ENCODE measurements at regions not wholly inside any gene's neighbourhood (a gene's known extent, or its start where the extent isn't known, plus 50 kb on each side); places are given as distances from the start of the nearest gene placed in this dataset.

- TF ChIP-seq ZXDC (CRISPR knock-in tag; IDR thresholded peaks at IDR 0.05) (no peak), KDM3A (CRISPR knock-in tag; IDR thresholded peaks at IDR 0.05; ENCODE audit: low read depth) (peak; percentile 63), PREB (CRISPR knock-in tag; IDR thresholded peaks at IDR 0.05) (no peak), MEIS2 (CRISPR knock-in tag; IDR thresholded peaks at IDR 0.05) (peak; percentile 82; the same call in 1 of the 2 replicates), KLF16 (CRISPR knock-in tag; IDR thresholded peaks at IDR 0.05) (peak in 1 of 2 experiments; percentile 83; a peak in 2 of 4 replicates), SATB2 (CRISPR knock-in tag; IDR thresholded peaks at IDR 0.05) (peak; percentile 79; the same call in 1 of the 2 replicates), ZSCAN31 (CRISPR knock-in tag; IDR thresholded peaks at IDR 0.05; ENCODE audit: low read depth) (peak; percentile 51), KLF9 (CRISPR knock-in tag; IDR thresholded peaks at IDR 0.05; ENCODE audit: low read depth) (no peak), ZNF781 (CRISPR knock-in tag; IDR thresholded peaks at IDR 0.05; ENCODE audit: borderline replicate concordance, not compliant biosample characterization) (no peak), SMAD9 (CRISPR knock-in tag; IDR thresholded peaks at IDR 0.05) (no peak), SAFB2 (CRISPR knock-in tag; IDR thresholded peaks at IDR 0.05; ENCODE audit: borderline replicate concordance, low read depth) (no peak), PLRG1 (conservative IDR thresholded peaks at IDR 0.05) (no peak), ARHGAP35 (CRISPR knock-in tag; IDR thresholded peaks at IDR 0.05; ENCODE audit: borderline replicate concordance) (no peak), ZNF792 (CRISPR knock-in tag; IDR thresholded peaks at IDR 0.05) (peak; percentile 88), SOX13 (IDR thresholded peaks at IDR 0.05) (peak; percentile 93), SOX13 (CRISPR knock-in tag; conservative IDR thresholded peaks at IDR 0.05 in 1 of 2, IDR thresholded peaks at IDR 0.05 in 1 of 2) (peak in 1 of 2 experiments; percentile 98; a peak in 2 of 4 replicates), CEBPG (CRISPR knock-in tag; IDR thresholded peaks at IDR 0.05) (peak; percentile 70), ZNF672 (CRISPR knock-in tag; IDR thresholded peaks at IDR 0.05) (no peak), CHD2 (IDR thresholded peaks at IDR 0.05; ENCODE audit: low read depth, low read length) (no peak), PHB2 (IDR thresholded peaks at IDR 0.05; ENCODE audit: partially characterized antibody) (no peak), ZNF335 (CRISPR knock-in tag; IDR thresholded peaks at IDR 0.05) (peak; percentile 64; the same call in 1 of the 2 replicates), GATA4 (IDR thresholded peaks at IDR 0.05; ENCODE audit: borderline replicate concordance, low read depth) (peak; percentile 99), MBD4 (IDR thresholded peaks at IDR 0.05; ENCODE audit: borderline replicate concordance, low read length) (peak; percentile 96), TOE1 (CRISPR knock-in tag; IDR thresholded peaks at IDR 0.05) (peak; percentile 71; the same call in 1 of the 2 replicates), ZNF703 (CRISPR knock-in tag; IDR thresholded peaks at IDR 0.05; ENCODE audit: borderline replicate concordance) (peak; percentile 86)
- TF ChIP-seq, protein P1, sequence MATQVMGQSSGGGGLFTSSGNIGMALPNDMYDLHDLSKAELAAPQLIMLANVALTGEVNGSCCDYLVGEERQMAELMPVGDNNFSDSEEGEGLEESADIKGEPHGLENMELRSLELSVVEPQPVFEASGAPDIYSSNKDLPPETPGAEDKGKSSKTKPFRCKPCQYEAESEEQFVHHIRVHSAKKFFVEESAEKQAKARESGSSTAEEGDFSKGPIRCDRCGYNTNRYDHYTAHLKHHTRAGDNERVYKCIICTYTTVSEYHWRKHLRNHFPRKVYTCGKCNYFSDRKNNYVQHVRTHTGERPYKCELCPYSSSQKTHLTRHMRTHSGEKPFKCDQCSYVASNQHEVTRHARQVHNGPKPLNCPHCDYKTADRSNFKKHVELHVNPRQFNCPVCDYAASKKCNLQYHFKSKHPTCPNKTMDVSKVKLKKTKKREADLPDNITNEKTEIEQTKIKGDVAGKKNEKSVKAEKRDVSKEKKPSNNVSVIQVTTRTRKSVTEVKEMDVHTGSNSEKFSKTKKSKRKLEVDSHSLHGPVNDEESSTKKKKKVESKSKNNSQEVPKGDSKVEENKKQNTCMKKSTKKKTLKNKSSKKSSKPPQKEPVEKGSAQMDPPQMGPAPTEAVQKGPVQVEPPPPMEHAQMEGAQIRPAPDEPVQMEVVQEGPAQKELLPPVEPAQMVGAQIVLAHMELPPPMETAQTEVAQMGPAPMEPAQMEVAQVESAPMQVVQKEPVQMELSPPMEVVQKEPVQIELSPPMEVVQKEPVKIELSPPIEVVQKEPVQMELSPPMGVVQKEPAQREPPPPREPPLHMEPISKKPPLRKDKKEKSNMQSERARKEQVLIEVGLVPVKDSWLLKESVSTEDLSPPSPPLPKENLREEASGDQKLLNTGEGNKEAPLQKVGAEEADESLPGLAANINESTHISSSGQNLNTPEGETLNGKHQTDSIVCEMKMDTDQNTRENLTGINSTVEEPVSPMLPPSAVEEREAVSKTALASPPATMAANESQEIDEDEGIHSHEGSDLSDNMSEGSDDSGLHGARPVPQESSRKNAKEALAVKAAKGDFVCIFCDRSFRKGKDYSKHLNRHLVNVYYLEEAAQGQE (IDR thresholded peaks at IDR 0.05; ENCODE audit: borderline replicate concordance in 1 of 2, low read depth in 1 of 2, low read length in 2 of 2) = peak in 1 of 2 experiments; percentile 74; a peak in 2 of 4 replicates
Measured at GRCh38 chr5:60447488-60447920, 252.5 kb downstream of the DEPDC1B start (continued).
